OCI-LY7 (cell line): ENCODE measurements at regions not wholly inside any gene's neighbourhood (a gene's known extent, or its start where the extent isn't known, plus 50 kb on each side); places are given as distances from the start of the nearest gene placed in this dataset.

Source experiments
- BruUV-seq: library from RNA; stranded (reverse); fragments of 400-500 nt; replicated peaks from 2 replicates; lab custom pipeline; 2021; lab: Mats Ljungman, UMichigan
- CTCF ChIA-PET: fragments of 300-600 bp; sonication (Branson Sonifier 250); formaldehyde crosslinking; loops from one replicate; lab custom pipeline; 2022; ENCODE audit warnings: antibody characterized with exemption; ENCODE audit not compliant: unreplicated experiment; lab: Charles Lee
- POLR2A ChIA-PET: fragments of 300-600 bp; sonication (Branson Sonifier 250); formaldehyde crosslinking; loops from one replicate; lab custom pipeline; 2022; ENCODE audit warnings: antibody characterized with exemption; lab: Charles Lee
- DNase-seq: peaks from one replicate; pipeline ENCODE4 v3.0.0-alpha.2; 2015; ENCODE audit warnings: low spot score
- H2AFZ ChIP-seq: fragments of 200-600 bp; sonication (generic), shearing (Covaris generic); 2 replicates; pipeline ENCODE4 v1.6.1; 2014; ENCODE audit warnings: mild to moderate bottlenecking, antibody characterized with exemption, low read length, moderate library complexity
- H3K27ac ChIP-seq: fragments of 200-600 bp; sonication (generic); 2 replicates; pipeline ENCODE4 v1.5.1; 2014; ENCODE audit warnings: mixed run types, low read depth, mild to moderate bottlenecking, moderate library complexity, low read length, inconsistent platforms; ENCODE audit not compliant: poor library complexity, severe bottlenecking
- H3K36me3 ChIP-seq: fragments of 200-600 bp; sonication (generic); 2 replicates; pipeline ENCODE4 v1.6.1; 2014; ENCODE audit warnings: mild to moderate bottlenecking, antibody characterized with exemption, low read length, moderate library complexity, mixed read lengths; ENCODE audit not compliant: insufficient read depth
- H3K4me1 ChIP-seq: fragments of 200-600 bp; sonication (generic); 2 replicates; pipeline ENCODE4 v1.5.1; 2014; ENCODE audit warnings: mild to moderate bottlenecking, low read length; ENCODE audit not compliant: insufficient read depth, poor library complexity, severe bottlenecking
- H3K4me2 ChIP-seq: fragments of 200-600 bp; sonication (generic); 2 replicates; pipeline ENCODE4 v1.6.1; 2014; ENCODE audit warnings: mild to moderate bottlenecking, low read length
- H3K4me3 ChIP-seq: fragments of 200-600 bp; sonication (generic); 2 replicates; pipeline ENCODE4 v1.5.1; 2014; ENCODE audit warnings: mild to moderate bottlenecking, low read depth, low read length; ENCODE audit not compliant: poor library complexity, severe bottlenecking
- H3K79me2 ChIP-seq: fragments of 200-600 bp; sonication (generic); 2 replicates; pipeline ENCODE4 v1.6.1; 2016; ENCODE audit warnings: low read depth, mild to moderate bottlenecking, low read length, moderate library complexity, mixed read lengths; ENCODE audit not compliant: insufficient read depth
- H3K9me2 ChIP-seq: fragments of 200-600 bp; sonication (generic); 2 replicates; pipeline ENCODE4 v1.6.1; 2016; ENCODE audit warnings: mild to moderate bottlenecking, low read length, mixed read lengths; ENCODE audit not compliant: insufficient read depth
- H3K9me3 ChIP-seq: fragments of 200-600 bp; sonication (generic); 2 replicates; pipeline ENCODE4 v1.6.1; 2014; ENCODE audit warnings: mild to moderate bottlenecking, mixed run types, low read length, mixed read lengths
- H4K20me1 ChIP-seq: fragments of 200-600 bp; sonication (generic); 2 replicates; pipeline ENCODE4 v1.6.1; 2014; ENCODE audit warnings: mild to moderate bottlenecking, antibody characterized with exemption, low read length, moderate library complexity, mixed read lengths; ENCODE audit not compliant: insufficient read depth
- EZH2phosphoT487 ChIP-seq: fragments of 200-600 bp; sonication (generic); IDR thresholded peaks from 2 replicates; pipeline ENCODE4 v1.6.1; 2018; ENCODE audit warnings: low read depth, borderline replicate concordance, mild to moderate bottlenecking, mixed run types, antibody characterized with exemption, low read length, moderate library complexity, mixed read lengths
- intact Hi-C: fragments of 100-400 bp; cut with micrococcal nuclease; formaldehyde crosslinking; loops from one replicate; pipeline ENCODE4 v1.10.0; 2022; ENCODE audit not compliant: unreplicated experiment
- TF ChIP-seq, protein P1 (sequence below): fragments of 200-600 bp; sonication (generic); conservative IDR thresholded peaks from 2 replicates; pipeline ENCODE4 v1.5.1; 2014; ENCODE audit warnings: mild to moderate bottlenecking, antibody characterized with exemption, low read length, moderate library complexity, mixed read lengths

DNA sequence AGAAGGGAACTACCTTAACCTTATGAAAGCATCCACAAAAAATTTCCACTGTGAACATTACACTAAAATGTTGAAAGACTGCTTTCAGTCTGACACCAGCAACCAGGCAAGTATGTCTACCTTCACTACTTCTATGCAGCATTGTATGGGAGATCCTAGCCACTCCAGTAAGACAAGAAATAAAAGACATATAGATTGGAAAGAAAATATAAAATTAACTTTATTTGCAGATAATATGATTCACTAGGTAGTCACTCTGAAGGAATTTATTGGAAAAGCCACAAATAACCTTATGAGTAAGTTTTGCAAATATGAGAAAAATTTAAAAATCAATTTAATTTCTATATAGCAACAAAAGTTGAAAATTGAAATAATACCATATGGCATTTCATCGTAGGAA is 172.0 kb downstream of the RERGL start:
- Histone ChIP-seq H3K79me2 (no peaks in the 10 kb centered on the region), H3K4me3 (no peak overlapping the region), H3K4me1 (no peaks in the 10 kb centered on the region), H3K36me3 (no peaks in the 10 kb centered on the region), H3K9me2 (no peaks in the 10 kb centered on the region), H4K20me1 (no peaks in the 10 kb centered on the region), H3K27ac (no peak overlapping the region), H3K9me3 (no peaks in the 10 kb centered on the region), H2AFZ (no peak overlapping the region), H3K4me2 (no peak overlapping the region)
- BruUV-seq = no TSS peak
- TF ChIP-seq, protein P1, sequence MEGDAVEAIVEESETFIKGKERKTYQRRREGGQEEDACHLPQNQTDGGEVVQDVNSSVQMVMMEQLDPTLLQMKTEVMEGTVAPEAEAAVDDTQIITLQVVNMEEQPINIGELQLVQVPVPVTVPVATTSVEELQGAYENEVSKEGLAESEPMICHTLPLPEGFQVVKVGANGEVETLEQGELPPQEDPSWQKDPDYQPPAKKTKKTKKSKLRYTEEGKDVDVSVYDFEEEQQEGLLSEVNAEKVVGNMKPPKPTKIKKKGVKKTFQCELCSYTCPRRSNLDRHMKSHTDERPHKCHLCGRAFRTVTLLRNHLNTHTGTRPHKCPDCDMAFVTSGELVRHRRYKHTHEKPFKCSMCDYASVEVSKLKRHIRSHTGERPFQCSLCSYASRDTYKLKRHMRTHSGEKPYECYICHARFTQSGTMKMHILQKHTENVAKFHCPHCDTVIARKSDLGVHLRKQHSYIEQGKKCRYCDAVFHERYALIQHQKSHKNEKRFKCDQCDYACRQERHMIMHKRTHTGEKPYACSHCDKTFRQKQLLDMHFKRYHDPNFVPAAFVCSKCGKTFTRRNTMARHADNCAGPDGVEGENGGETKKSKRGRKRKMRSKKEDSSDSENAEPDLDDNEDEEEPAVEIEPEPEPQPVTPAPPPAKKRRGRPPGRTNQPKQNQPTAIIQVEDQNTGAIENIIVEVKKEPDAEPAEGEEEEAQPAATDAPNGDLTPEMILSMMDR = no peak
- TF ChIP-seq EZH2phosphoT487 = no peak
- no peak for DNase-seq
- intact Hi-C loops = no loop called here
- POLR2A ChIA-PET = interaction anchor here (1.6 kb wide), 1 partner anchor 47 kb away, joined by 4 read pairs; no protein-coding TSS in a partner anchor
- CTCF ChIA-PET = no interaction called here

DNA sequence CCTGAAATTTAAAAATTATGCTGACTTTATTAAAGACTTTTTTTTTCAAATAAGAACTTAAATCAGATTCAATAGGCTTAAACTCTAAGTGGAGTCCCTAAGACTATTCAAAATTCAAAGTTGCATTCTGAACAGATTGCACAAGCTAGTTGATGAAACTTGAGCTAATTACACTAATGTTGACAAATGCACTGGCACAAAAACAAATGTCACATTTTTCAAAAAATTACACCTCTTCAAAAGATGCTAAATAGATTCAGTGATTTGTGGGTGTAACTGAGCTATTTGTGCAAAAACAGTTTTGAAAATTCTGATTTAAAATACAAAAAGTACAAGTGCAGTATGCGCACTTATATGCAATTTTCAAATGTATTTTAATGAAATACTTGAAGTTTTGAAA is 205.4 kb downstream of the RERGL start:
- intact Hi-C loops = no loop called here
- TF ChIP-seq, protein P1 = no peak
- no peak for TF ChIP-seq EZH2phosphoT487
- no peak overlapping the region for H3K4me2 ChIP-seq
- BruUV-seq = no TSS peak
- H3K36me3 ChIP-seq = no peaks in the 10 kb centered on the region
- no peak overlapping the region for H2AFZ ChIP-seq
- CTCF ChIA-PET = no interaction called here
- DNase-seq = no peak
- POLR2A ChIA-PET = interaction anchor here (0.6 to 0.8 kb wide), 2 partner anchors 107 to 201 kb away, joined by 3 read pairs; no protein-coding TSS in a partner anchor
- H4K20me1 ChIP-seq = no peaks in the 10 kb centered on the region
- H3K27ac ChIP-seq = no peak overlapping the region
- no peak overlapping the region for H3K4me3 ChIP-seq
- no peaks in the 10 kb centered on the region for H3K9me3 ChIP-seq
- H3K4me1 ChIP-seq = no peaks in the 10 kb centered on the region
- H3K9me2 ChIP-seq = no peaks in the 10 kb centered on the region
- H3K79me2 ChIP-seq = no peaks in the 10 kb centered on the region

DNA sequence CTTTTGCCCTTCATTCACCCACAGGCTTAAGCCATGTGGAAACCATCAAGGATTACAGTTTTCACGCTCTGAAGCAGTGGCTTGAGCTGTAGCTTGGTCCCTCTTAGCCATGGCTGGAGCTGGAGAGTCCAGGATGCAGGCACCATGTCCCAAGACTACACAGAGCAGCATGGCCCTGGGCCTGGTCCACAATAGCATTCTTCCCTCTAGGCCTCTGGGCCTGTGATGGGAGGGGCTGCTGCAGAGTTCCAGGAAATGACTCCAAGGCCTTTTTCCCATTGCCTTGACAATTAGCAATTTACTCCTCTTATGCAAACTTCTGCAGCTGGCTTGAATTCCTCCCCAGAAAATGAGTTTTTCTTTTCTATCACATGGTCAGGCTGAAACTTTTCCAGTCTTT is 211.3 kb downstream of the RERGL start:
- Histone ChIP-seq H3K9me3 (no peaks in the 10 kb centered on the region), H3K9me2 (no peaks in the 10 kb centered on the region), H3K27ac (no peak overlapping the region), H3K4me1 (no peaks in the 10 kb centered on the region), H3K79me2 (no peaks in the 10 kb centered on the region), H3K4me2 (no peak overlapping the region), H3K36me3 (no peaks in the 10 kb centered on the region), H2AFZ (no peak overlapping the region), H3K4me3 (no peak overlapping the region), H4K20me1 (no peaks in the 10 kb centered on the region)
- no TSS peak for BruUV-seq
- ChIA-PET POLR2A (no interaction called here), CTCF (no interaction called here)
- intact Hi-C loops = no loop called here
- DNase-seq = no peak
- TF ChIP-seq, protein P1 = no peak
- TF ChIP-seq EZH2phosphoT487 = no peak
